ENCODE measurements at regions not wholly inside any gene's neighbourhood (a gene's known extent, or its start where the extent isn't known, plus 50 kb on each side); places are given as distances from the start of the nearest gene placed in this dataset.

- no peak for DNase-seq
These were observed 154.1 kb downstream of the NUP210 start for GRCh38 chr3:13266005-13266404.

GRCh38 chr3:13265507-13265906 lies 154.6 kb downstream of the NUP210 start:
- Histone ChIP-seq H3K36me3 (no peaks in the 10 kb centered on the region), H3K9me3 (no peaks in the 10 kb centered on the region), H3K4me3 (no peak overlapping the region), H3K27me3 (no peaks in the 10 kb centered on the region)
- no peak for DNase-seq

More at GRCh38 chr3:13266005-13266404, 154.1 kb downstream of the NUP210 start:
- no peak overlapping the region for H3K4me3 ChIP-seq
- no peaks in the 10 kb centered on the region for H3K36me3 ChIP-seq
- H3K9me3 ChIP-seq: no peaks in the 10 kb centered on the region
- no peaks in the 10 kb centered on the region for H3K27me3 ChIP-seq

GRCh38 chr3:13265016-13265415 lies 155.1 kb downstream of the NUP210 start:
- Histone ChIP-seq H3K4me3 (no peak overlapping the region), H3K27me3 (no peaks in the 10 kb centered on the region), H3K9me3 (no peaks in the 10 kb centered on the region), H3K36me3 (no peaks in the 10 kb centered on the region)
- no peak for DNase-seq

- Histone ChIP-seq H3K9me3 (no peaks in the 10 kb centered on the region), H3K36me3 (no peaks in the 10 kb centered on the region), H3K27me3 (no peaks in the 10 kb centered on the region), H3K4me3 (no peak overlapping the region)
- DNase-seq: no peak
These were observed 155.7 kb downstream of the NUP210 start for GRCh38 chr3:13264468-13264795.

- no peaks in the 10 kb centered on the region for H3K36me3 ChIP-seq
- no peaks in the 10 kb centered on the region for H3K27me3 ChIP-seq
- no peak overlapping the region for H3K4me3 ChIP-seq
- no peaks in the 10 kb centered on the region for H3K9me3 ChIP-seq
- no peak for DNase-seq
These were observed 156.2 kb downstream of the NUP210 start for GRCh38 chr3:13263770-13264467.

GRCh38 chr3:13262493-13263211 lies 157.5 kb downstream of the NUP210 start:
- Histone ChIP-seq H3K9me3 (no peaks in the 10 kb centered on the region), H3K27me3 (no peaks in the 10 kb centered on the region)

GRCh38 chr3:13261892-13262291 lies 158.2 kb downstream of the NUP210 start:
- H3K27me3 ChIP-seq: no peaks in the 10 kb centered on the region
- no peaks in the 10 kb centered on the region for H3K36me3 ChIP-seq
- no peaks in the 10 kb centered on the region for H3K9me3 ChIP-seq
- H3K4me3 ChIP-seq: no peak overlapping the region
- DNase-seq: no peak

More at GRCh38 chr3:13262493-13263211, 157.5 kb downstream of the NUP210 start:
- no peak for DNase-seq
- Histone ChIP-seq H3K36me3 (no peaks in the 10 kb centered on the region), H3K4me3 (no peak overlapping the region)

GRCh38 chr3:13261104-13261830 lies 158.9 kb downstream of the NUP210 start:
- Histone ChIP-seq H3K27me3 (no peaks in the 10 kb centered on the region), H3K36me3 (no peaks in the 10 kb centered on the region), H3K4me3 (no peak overlapping the region), H3K9me3 (no peaks in the 10 kb centered on the region)
- no peak for DNase-seq

GRCh38 chr3:13260259-13261103 lies 159.6 kb downstream of the NUP210 start:
- H3K27me3 ChIP-seq: no peaks in the 10 kb centered on the region
- no peaks in the 10 kb centered on the region for H3K36me3 ChIP-seq
- DNase-seq: no peak

GRCh38 chr3:13259831-13260230 lies 160.3 kb downstream of the NUP210 start:
- no peaks in the 10 kb centered on the region for H3K27me3 ChIP-seq

More at GRCh38 chr3:13260259-13261103, 159.6 kb downstream of the NUP210 start:
- Histone ChIP-seq H3K4me3 (no peak overlapping the region), H3K9me3 (no peaks in the 10 kb centered on the region)

GRCh38 chr3:13258986-13259514 lies 161.1 kb downstream of the NUP210 start:
- Histone ChIP-seq H3K36me3 (no peaks in the 10 kb centered on the region), H3K4me3 (no peak overlapping the region), H3K27me3 (no peaks in the 10 kb centered on the region), H3K9me3 (no peaks in the 10 kb centered on the region)
- no peak for DNase-seq

More at GRCh38 chr3:13259831-13260230, 160.3 kb downstream of the NUP210 start:
- Histone ChIP-seq H3K9me3 (no peaks in the 10 kb centered on the region), H3K4me3 (no peak overlapping the region), H3K36me3 (no peaks in the 10 kb centered on the region)
- DNase-seq: no peak

GRCh38 chr3:13258280-13258679 lies 161.8 kb downstream of the NUP210 start:
- Histone ChIP-seq H3K27me3 (no peaks in the 10 kb centered on the region), H3K36me3 (no peaks in the 10 kb centered on the region), H3K4me3 (no peak overlapping the region), H3K9me3 (no peaks in the 10 kb centered on the region)
- DNase-seq: no peak

GRCh38 chr3:13257666-13258065 lies 162.5 kb downstream of the NUP210 start:
- Histone ChIP-seq H3K27me3 (no peaks in the 10 kb centered on the region), H3K36me3 (no peaks in the 10 kb centered on the region), H3K9me3 (no peaks in the 10 kb centered on the region), H3K4me3 (no peak overlapping the region)
- DNase-seq: no peak

- H3K9me3 ChIP-seq: no peaks in the 10 kb centered on the region
- DNase-seq: no peak
- no peak overlapping the region for H3K4me3 ChIP-seq
- no peaks in the 10 kb centered on the region for H3K36me3 ChIP-seq
- no peaks in the 10 kb centered on the region for H3K27me3 ChIP-seq
These were observed 163.3 kb downstream of the NUP210 start for GRCh38 chr3:13256845-13257244.

- Histone ChIP-seq H3K9me3 (no peaks in the 10 kb centered on the region), H3K27me3 (no peaks in the 10 kb centered on the region), H3K36me3 (no peaks in the 10 kb centered on the region), H3K4me3 (no peak overlapping the region)
- DNase-seq: no peak
These were observed 165.8 kb downstream of the NUP210 start for GRCh38 chr3:13254028-13254951.
